Retinal pigment epithelial cell (primary cell): ENCODE measurements at regions not wholly inside any gene's neighbourhood (a gene's known extent, or its start where the extent isn't known, plus 50 kb on each side); places are given as distances from the start of the nearest gene placed in this dataset.

ENCODE experiments used
- DNase-seq: peaks from one replicate; pipeline ENCODE4 v3.0.0-alpha.2; 2010; ENCODE audit warnings: low read depth
- H3K4me3 ChIP-seq: 2 replicates; pipeline ENCODE4 v1.5.1; 2011; ENCODE audit warnings: mild to moderate bottlenecking, low read length, control low read depth, moderate library complexity
- TF ChIP-seq, protein P1 (sequence below): conservative IDR thresholded peaks from 2 replicates; pipeline ENCODE4 v1.5.1; 2011; ENCODE audit warnings: low read depth, low read length, control low read depth, inconsistent platforms

DNA sequence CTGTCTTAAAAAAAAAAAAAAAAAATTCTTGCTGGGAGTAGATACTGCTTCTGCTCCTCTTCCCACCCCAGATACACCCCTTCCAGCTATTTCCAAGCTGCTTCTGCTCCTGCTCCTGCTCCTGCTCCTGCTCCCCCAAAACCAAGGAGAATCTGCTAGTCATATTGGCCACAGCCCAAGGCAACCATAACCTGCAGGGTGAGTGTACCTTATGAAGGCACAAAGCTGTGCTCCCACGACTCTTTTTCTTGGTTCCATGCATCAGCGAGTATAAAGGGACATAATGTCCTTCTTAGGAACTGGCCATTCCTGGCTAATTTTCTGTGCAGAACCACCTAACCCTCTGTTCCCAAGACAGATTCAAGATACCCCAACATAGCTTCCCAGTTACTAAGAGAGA is 129.5 kb upstream of the CDK1 start:
- TF ChIP-seq, protein P1, sequence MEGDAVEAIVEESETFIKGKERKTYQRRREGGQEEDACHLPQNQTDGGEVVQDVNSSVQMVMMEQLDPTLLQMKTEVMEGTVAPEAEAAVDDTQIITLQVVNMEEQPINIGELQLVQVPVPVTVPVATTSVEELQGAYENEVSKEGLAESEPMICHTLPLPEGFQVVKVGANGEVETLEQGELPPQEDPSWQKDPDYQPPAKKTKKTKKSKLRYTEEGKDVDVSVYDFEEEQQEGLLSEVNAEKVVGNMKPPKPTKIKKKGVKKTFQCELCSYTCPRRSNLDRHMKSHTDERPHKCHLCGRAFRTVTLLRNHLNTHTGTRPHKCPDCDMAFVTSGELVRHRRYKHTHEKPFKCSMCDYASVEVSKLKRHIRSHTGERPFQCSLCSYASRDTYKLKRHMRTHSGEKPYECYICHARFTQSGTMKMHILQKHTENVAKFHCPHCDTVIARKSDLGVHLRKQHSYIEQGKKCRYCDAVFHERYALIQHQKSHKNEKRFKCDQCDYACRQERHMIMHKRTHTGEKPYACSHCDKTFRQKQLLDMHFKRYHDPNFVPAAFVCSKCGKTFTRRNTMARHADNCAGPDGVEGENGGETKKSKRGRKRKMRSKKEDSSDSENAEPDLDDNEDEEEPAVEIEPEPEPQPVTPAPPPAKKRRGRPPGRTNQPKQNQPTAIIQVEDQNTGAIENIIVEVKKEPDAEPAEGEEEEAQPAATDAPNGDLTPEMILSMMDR: no peak
- no peak overlapping the region for H3K4me3 ChIP-seq
- DNase-seq: no peak

DNA sequence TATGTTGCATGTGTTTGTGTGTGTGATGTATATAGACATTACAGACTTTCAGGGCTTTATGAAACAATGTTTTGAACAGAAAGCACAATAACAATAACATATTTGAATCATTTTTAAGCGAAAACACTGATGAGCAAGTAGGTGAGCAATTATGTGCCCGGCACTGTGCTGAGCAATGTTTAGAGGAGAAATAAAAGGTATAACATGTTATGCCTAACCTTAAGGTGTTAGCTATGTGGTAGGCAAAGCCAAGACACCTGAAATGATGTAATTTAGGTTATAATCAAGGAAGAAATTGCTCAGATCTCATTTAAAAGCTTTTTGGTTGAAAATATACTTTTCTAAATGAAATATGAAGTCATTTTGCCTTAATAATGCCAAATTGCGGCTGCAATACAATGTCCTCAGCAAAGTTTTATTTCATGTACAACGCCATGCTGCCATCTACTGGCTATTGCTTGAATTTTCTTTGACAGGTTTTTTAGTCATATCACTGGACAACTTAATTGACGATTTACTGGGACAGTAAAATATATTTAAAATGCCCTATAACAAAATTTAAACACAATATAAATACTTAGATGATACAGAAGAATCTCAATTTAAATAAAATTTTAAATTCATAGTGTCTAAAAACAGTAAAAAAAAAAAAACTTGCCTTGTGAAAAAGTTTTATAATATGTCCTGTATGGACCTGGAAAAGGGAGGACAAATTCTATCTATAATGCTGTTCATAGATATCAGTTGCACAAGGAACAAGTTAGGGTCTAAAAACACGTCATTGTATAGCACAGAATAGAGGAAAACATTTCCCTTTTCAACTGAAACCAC is 131.1 kb upstream of the CDK1 start:
- TF ChIP-seq, protein P1: peak; percentile 64
- no peak overlapping the region for H3K4me3 ChIP-seq
- DNase-seq: no peak

DNA sequence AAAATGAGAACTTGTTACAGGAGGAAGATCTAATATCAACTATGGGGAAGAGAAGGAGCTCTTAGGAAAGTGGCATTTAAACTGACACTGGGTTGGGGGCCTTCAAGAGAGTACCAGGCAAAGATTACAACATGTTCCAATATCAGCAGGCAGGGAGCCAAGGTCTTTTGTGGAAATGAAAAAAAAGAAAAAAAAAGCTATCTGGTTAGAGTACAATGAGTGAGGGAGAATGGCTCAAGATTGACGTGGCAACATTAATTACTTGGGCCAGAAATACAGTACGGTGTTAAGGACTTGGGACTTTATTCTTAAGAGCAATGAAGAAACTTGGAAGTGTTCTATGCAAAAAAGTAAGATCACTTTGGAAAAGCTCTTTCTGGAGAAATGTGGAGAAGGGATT is 132.3 kb upstream of the CDK1 start:
- no peak overlapping the region for H3K4me3 ChIP-seq
- DNase-seq: no peak
- TF ChIP-seq, protein P1: no peak

DNA sequence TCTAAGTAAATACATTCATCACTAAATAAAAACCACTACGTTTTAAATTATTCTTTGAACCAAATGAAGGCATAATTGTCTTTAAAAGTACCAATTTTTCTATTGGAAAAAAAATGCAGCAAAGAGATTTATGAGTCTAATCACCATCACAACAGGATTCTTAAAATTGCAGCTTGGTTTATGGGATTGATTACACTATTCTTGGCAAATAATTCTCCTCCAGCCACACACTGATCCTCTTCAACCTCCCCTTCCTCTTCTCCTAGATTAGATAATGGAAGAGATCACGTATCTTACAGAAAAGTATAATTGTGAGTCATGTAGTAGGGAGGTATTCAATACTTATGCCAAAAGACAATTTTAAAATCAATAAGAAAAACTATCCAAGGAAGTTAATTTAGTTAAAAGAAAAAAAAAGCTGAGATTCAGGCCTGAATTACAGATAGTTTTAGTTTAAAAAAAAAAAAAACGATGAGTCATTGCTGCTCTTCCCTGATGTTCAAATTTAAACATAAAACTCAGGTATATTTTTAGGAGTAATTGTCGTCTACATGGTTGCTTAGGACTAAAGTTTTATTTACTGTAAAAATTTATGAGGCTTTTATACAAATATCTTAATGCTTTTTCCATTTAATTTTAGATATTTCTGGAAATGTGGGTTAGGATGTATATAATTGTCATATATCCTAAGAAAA is 133.7 kb upstream of the CDK1 start:
- no peak for DNase-seq
- H3K4me3 ChIP-seq: no peak overlapping the region
- TF ChIP-seq, protein P1: no peak

DNA sequence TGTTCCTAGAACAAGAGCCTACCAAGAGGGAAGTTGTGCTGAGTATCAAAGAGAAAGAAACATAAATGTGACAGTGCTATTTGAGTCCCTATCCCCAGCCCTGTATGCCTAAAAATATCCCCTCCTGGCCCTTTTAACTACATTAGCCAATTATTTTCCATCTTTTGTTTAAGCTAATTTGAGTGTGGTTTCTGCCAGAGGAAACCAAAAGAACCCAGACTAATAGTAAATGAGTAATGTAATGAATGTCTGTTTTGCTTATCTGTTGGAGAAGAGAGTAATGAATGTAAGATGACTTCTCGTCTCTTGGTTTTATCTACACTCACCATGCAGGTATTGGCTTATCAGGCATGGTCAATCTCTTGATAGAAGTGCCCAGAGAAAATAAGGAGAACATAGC is 134.4 kb upstream of the CDK1 start:
- no peak for DNase-seq
- H3K4me3 ChIP-seq: no peak overlapping the region
- TF ChIP-seq, protein P1: no peak

DNA sequence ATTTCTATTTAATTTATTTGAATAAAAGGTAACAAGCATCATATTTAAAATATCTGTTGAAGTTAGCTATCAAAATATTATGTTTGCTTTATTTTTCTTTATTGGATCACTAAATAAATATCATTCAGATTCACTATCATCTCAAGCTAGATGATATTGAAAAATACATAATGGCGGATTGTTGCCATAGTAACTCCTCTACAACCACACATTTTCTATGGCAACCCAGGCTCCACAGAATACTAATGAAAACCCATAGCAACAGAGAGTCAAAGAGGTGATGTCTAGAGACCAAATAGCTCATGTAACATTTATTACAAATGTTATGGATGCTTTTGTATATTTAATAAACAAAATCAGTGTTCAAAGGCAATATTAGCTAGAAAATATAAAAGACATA is 148.9 kb upstream of the CDK1 start:
- no peak overlapping the region for H3K4me3 ChIP-seq
- DNase-seq: no peak
- TF ChIP-seq, protein P1: no peak
